ENCODE measurements at regions not wholly inside any gene's neighbourhood (a gene's known extent, or its start where the extent isn't known, plus 50 kb on each side); places are given as distances from the start of the nearest gene placed in this dataset.
A peak's percentile ranks its signal among the peaks of the same experiment; 100 is the strongest.

DNA sequence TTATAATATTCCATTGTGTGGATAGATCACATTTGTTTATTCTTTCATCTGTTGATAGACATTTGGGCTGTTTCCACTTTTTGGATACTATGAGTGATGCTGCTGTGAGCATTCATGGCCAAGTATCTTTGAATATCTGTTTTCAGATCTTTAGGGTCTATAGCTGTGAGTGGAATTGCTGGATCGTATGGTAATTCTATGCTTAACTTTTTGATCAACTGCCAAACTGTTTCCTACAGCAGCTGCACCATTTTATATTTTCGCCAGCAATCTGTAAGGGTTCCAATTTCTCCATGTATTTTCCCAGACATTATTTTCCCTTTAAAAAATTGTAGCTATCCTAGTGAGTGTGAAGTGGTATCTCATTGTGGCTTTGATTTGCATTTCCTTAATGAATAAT lies 238.1 kb downstream of the AACS start:
- Mint-ChIP-seq H3K4me1 (no peaks in the 10 kb centered on the region), H3K27ac (no peak overlapping the region), H3K9me3 (peaks cover 3% of the 10 kb centered on the region), H3K36me3 (peaks cover 6% of the 10 kb centered on the region), H3K4me3 (no peak overlapping the region)
- no peak for ATAC-seq
- no peak for DNase-seq (ENCODE audit: low spot score in 2 of 2)

DNA sequence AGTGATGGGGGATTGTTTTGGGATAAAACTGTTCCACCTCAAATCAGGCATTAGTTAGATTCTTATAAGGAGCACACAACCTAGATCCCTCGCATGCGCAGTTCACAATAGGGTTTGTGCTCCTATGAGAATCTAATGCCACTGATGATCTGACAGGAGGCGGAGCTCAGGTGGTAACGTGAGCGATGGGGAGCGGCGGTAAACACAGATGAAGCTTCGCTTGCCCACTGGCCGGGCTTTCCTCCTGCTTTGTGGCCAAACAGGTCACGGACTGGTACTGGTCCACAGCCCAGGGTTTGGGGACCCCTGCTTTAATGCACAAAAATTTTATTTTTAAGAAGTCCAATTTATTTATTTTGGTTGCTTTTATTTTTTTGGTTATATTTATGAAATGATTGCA lies 238.8 kb downstream of the AACS start:
- no peaks in the 10 kb centered on the region for H3K4me1 Mint-ChIP-seq
- no peak for ATAC-seq
- peaks cover 3% of the 10 kb centered on the region for H3K9me3 Mint-ChIP-seq
- no peak overlapping the region for H3K27ac Mint-ChIP-seq
- H3K36me3 Mint-ChIP-seq = peaks cover 6% of the 10 kb centered on the region
- no peak for DNase-seq (ENCODE audit: low spot score in 2 of 2)
- H3K4me3 Mint-ChIP-seq = no peak overlapping the region

- H3K9me3 Mint-ChIP-seq = peaks cover 3% of the 10 kb centered on the region
- DNase-seq (ENCODE audit: low spot score in 2 of 2) = no peak
- no peak overlapping the region for H3K4me3 Mint-ChIP-seq
These were observed 240.0 kb downstream of the AACS start for GRCh38 chr12:125305231-125305630.

DNA sequence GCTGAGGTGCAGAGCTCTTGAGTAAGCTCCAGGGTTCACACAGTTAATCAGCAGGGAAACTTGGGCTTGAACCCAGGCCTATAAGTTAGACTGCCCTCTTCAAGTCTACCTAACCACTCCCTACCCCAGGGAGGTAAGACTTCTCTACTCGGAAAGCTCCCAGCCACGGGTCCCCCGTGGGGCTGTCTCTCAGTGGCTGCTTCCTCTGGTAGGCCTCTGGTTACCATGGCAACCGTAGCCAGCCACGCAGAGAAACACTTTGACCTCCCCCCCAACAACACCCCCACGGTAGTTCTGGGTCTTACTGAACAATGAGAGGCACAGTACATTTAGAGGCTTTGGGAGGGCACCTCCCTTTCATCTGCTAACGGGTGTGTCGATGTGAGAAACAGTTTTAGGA lies 245.2 kb downstream of the AACS start:
- Mint-ChIP-seq H3K4me1 (no peaks in the 10 kb centered on the region), H3K4me3 (no peak overlapping the region), H3K9me3 (peaks cover 3% of the 10 kb centered on the region), H3K27ac (no peak overlapping the region), H3K36me3 (no peaks in the 10 kb centered on the region)
- ATAC-seq (no peak), DNase-seq (ENCODE audit: low spot score in 2 of 2) (no peak)

More at GRCh38 chr12:125305231-125305630, 240.0 kb downstream of the AACS start:
- Mint-ChIP-seq H3K36me3 (peaks cover under 1% of the 10 kb centered on the region), H3K27ac (no peak overlapping the region), H3K4me1 (no peaks in the 10 kb centered on the region)
- no peak for ATAC-seq

GRCh38 chr12:125311050-125311449 lies 245.8 kb downstream of the AACS start:
- H3K4me1 Mint-ChIP-seq = no peaks in the 10 kb centered on the region
- no peak overlapping the region for H3K4me3 Mint-ChIP-seq
- ATAC-seq = no peak

GRCh38 chr12:125312471-125312870 lies 247.2 kb downstream of the AACS start:
- DNase-seq (ENCODE audit: low spot score in 2 of 2) = no peak
- no peak overlapping the region for H3K27ac Mint-ChIP-seq
- no peak overlapping the region for H3K4me3 Mint-ChIP-seq
- H3K36me3 Mint-ChIP-seq = no peaks in the 10 kb centered on the region
- H3K4me1 Mint-ChIP-seq = no peaks in the 10 kb centered on the region
- H3K9me3 Mint-ChIP-seq = no peaks in the 10 kb centered on the region
- ATAC-seq = no peak

More at GRCh38 chr12:125311050-125311449, 245.8 kb downstream of the AACS start:
- Mint-ChIP-seq H3K36me3 (no peaks in the 10 kb centered on the region), H3K27ac (no peak overlapping the region), H3K9me3 (peaks cover 3% of the 10 kb centered on the region)
- DNase-seq (ENCODE audit: low spot score in 2 of 2) = no peak

DNA sequence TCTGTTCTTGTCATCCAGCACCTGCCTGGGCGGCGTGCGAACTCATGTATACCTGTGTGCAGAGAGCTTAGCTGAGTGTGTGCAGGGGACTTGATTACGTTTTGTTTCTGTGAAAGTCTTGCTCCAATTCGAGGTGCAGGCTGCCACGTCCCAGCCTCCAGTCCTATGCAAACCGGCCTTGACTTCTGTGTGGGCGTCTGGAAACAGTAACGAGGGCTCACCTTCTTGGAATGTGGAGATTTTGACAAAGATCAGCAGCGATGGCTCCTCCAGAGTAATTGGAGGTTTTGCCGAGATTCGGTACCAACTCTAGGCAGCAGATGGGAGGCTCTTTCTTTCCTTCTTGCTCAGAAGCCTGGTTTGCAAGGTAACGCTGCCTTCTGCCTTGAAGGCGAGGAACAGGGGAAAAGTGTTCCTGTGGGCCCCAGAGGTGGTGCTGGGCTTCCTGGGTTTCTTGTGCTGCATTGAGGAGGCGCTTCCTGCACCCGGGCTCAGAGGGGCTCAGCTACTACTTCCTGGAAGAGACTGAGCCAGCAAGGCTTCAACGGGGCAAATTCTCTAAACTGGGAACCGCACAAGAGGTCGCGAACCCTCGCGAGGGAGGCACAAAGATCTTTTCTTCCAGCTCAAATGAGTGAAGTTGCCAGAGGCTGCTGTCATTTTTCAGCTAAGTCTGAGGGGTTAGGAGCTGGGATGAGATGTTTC lies 249.0 kb downstream of the AACS start:
- Mint-ChIP-seq H3K27ac (no peak overlapping the region), H3K4me1 (no peaks in the 10 kb centered on the region), H3K9me3 (no peaks in the 10 kb centered on the region), H3K4me3 (no peak overlapping the region), H3K36me3 (no peaks in the 10 kb centered on the region)
- DNase-seq (ENCODE audit: low spot score in 2 of 2) = no peak
- no peak for ATAC-seq

DNA sequence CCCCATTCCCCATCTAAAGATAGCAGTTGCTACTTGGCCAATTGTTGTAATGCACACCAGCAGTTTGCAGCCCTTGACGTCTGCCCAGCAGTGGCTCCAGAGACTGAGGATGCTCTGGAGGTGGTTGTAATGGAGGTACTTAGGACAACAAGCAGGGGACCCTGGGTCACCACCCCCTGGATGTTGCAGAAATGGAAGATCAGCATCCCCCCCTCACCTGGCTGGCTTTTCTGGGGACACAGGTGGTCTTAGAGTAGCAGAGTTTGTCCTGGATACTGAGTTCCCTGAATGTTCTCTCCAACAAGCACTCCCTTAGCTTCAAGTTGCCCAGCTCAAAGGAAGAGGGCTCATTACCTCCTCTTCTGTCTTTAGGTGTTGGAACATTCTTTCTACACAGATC lies 250.5 kb downstream of the AACS start:
- Mint-ChIP-seq H3K36me3 (no peaks in the 10 kb centered on the region), H3K27ac (no peak overlapping the region), H3K4me1 (no peaks in the 10 kb centered on the region), H3K4me3 (no peak overlapping the region), H3K9me3 (no peaks in the 10 kb centered on the region)
- no peak for ATAC-seq
- DNase-seq (ENCODE audit: low spot score in 2 of 2) = no peak

- H3K9me3 Mint-ChIP-seq = no peaks in the 10 kb centered on the region
- DNase-seq (ENCODE audit: low spot score in 2 of 2) = no peak
- H3K36me3 Mint-ChIP-seq = no peaks in the 10 kb centered on the region
These were observed 254.9 kb downstream of the AACS start for GRCh38 chr12:125320177-125320576.

DNA sequence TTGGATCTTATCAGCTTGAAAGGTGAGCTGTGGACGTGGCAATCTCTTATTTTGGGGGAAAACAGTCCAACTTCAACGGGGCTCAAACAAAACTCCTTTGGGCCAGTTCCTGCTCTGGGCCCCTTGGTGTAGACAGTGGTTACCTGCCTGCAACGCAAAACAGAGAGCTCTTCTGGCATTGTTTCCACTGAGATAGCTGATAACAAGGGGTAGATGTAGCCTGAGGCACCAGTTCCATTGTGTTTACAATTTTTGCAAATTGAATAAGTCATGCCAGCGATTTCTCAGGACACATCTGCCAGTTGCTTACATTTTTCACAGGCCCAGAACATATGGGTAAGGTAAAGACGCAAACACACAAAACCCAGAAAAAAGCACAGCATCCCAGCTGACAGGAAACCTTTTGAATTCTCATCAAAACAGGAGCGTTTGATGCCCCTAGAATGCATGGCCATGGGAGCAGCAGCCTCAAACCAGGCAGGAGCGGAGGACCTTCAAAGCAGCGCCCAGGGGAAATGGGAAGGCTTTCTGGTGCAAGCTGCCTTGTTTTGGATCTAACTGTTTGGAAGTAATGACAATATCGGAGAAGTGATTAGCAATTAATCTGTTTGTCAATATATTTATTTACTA lies 259.7 kb downstream of the AACS start:
- H3K4me1 Mint-ChIP-seq = no peaks in the 10 kb centered on the region
- DNase-seq (ENCODE audit: low spot score in 2 of 2) (no peak), ATAC-seq (no peak)
- H3K27ac Mint-ChIP-seq = no peak overlapping the region
- peaks cover 6% of the 10 kb centered on the region for H3K9me3 Mint-ChIP-seq
- H3K4me3 Mint-ChIP-seq = no peak overlapping the region
- H3K36me3 Mint-ChIP-seq = no peaks in the 10 kb centered on the region

More at GRCh38 chr12:125320177-125320576, 254.9 kb downstream of the AACS start:
- no peaks in the 10 kb centered on the region for H3K4me1 Mint-ChIP-seq
- no peak for ATAC-seq
- H3K27ac Mint-ChIP-seq = no peak overlapping the region
- no peak overlapping the region for H3K4me3 Mint-ChIP-seq

DNA sequence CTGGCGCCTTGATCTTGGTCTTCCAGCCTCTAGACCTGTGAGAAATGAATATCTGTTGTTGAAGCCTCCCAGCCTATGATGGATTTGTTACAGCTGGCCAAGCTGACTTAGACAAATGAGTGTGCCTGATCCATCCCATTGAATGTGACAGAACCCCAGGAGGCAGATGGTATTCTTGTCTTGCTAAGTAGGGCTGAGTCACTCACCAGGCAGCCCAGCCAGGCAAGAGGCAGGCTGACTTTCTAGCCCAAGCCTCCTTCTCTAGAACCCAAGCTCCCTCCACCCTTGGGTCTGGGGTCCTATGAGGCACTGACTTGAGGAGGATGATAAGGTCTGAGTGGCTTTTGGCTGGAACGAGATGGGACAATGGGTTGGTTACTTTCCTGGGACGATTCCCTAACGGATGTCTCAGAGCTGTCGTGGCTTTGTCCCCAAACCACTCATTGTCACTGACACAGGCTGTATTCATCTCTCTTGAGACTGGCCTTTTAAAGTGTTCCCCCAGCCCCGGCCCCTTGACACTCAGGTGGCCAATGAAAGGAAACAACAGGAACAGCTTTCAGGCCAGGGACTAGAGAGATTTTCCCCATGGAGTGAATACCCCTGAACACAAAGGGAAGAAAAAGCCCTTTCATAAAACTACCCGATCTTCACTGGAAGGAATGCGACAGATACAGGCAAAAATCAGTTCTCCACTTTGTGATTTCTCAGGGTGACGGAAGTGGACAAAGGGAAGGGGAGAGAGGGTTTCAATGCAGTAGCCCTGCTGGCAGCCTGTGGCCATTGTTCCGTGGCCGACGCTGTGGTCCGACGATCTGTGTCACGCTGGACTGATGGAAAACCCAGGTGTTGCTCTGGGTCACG lies 264.2 kb downstream of the AACS start:
- Mint-ChIP-seq H3K27ac (no peak overlapping the region), H3K4me3 (no peak overlapping the region), H3K9me3 (peaks cover 6% of the 10 kb centered on the region), H3K36me3 (no peaks in the 10 kb centered on the region), H3K4me1 (no peaks in the 10 kb centered on the region)
- ATAC-seq (no peak), DNase-seq (ENCODE audit: low spot score in 2 of 2) (no peak)

- peaks cover 6% of the 10 kb centered on the region for H3K9me3 Mint-ChIP-seq
- H3K4me3 Mint-ChIP-seq = no peak overlapping the region
- no peaks in the 10 kb centered on the region for H3K36me3 Mint-ChIP-seq
- no peaks in the 10 kb centered on the region for H3K4me1 Mint-ChIP-seq
- ATAC-seq (peak; percentile 62), DNase-seq (ENCODE audit: low spot score in 2 of 2) (peak; percentile 46 to 78)
- H3K27ac Mint-ChIP-seq = no peak overlapping the region
These were observed 265.6 kb downstream of the AACS start for GRCh38 chr12:125330645-125331341.

- H3K4me3 Mint-ChIP-seq = no peak overlapping the region
- peaks cover 6% of the 10 kb centered on the region for H3K9me3 Mint-ChIP-seq
- no peaks in the 10 kb centered on the region for H3K36me3 Mint-ChIP-seq
- no peak for DNase-seq (ENCODE audit: low spot score in 2 of 2)
- no peaks in the 10 kb centered on the region for H3K4me1 Mint-ChIP-seq
- no peak for ATAC-seq
- H3K27ac Mint-ChIP-seq = no peak overlapping the region
These were observed 266.3 kb downstream of the AACS start for GRCh38 chr12:125331342-125332052.

DNA sequence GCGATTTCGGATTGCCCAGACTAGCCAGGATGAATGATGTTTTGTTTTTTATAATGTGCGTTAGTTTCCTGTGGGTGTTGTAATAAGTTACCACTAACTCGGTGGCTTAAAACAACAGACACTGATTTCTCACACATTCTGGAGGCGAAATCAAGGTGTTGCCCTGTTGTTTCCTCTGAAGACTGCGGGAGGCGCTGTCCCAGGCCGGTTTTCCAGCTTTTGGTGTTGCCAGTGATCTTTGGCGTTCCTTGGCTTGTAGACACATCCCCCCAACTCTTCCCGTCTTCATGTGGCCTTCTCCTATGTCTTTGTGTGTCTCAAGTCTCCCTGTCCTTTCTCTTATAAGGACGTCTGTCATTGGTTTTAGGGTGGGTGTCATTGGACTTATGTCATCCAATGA lies 267.7 kb downstream of the AACS start:
- Mint-ChIP-seq H3K36me3 (no peaks in the 10 kb centered on the region), H3K9me3 (peaks cover 4% of the 10 kb centered on the region), H3K4me1 (no peaks in the 10 kb centered on the region), H3K27ac (no peak overlapping the region), H3K4me3 (no peak overlapping the region)
- DNase-seq (ENCODE audit: low spot score in 2 of 2) (no peak), ATAC-seq (no peak)

GRCh38 chr12:125336246-125336645 lies 271.0 kb downstream of the AACS start:
- no peak for ATAC-seq
- no peaks in the 10 kb centered on the region for H3K9me3 Mint-ChIP-seq
- no peak overlapping the region for H3K27ac Mint-ChIP-seq
- no peaks in the 10 kb centered on the region for H3K4me1 Mint-ChIP-seq
- H3K36me3 Mint-ChIP-seq = no peaks in the 10 kb centered on the region
- DNase-seq (ENCODE audit: low spot score in 2 of 2) = no peak
- H3K4me3 Mint-ChIP-seq = no peak overlapping the region

Data from stimulated activated effector memory CD8-positive, alpha-beta T cell treated with anti-CD3 and anti-CD28 coated beads, Interleukin-12 subunit alpha, Interleukin-12 subunit beta, amount 100 ng/mL, for 72 hours (primary cell).